Cardiac muscle cell (in vitro differentiated cells and primary cell): ENCODE measurements at regions not wholly inside any gene's neighbourhood (a gene's known extent, or its start where the extent isn't known, plus 50 kb on each side); places are given as distances from the start of the nearest gene placed in this dataset.

Source experiments
- DNase-seq, 2 donors: peaks; one replicate each; pipeline versions ENCODE4 v3.0.0 to v3.0.0-alpha.2; 2010 to 2017; ENCODE audit warnings: low read depth in 1 of 2, low spot score in 1 of 2
- H3K27ac ChIP-seq: fragments of 200-600 bp; sonication (generic); 2 replicates; pipeline ENCODE4 v1.5.1; 2016
- H3K27me3 ChIP-seq: fragments of 200-600 bp; sonication (generic); 2 replicates; pipeline ENCODE4 v1.6.0; 2016; ENCODE audit warnings: control low read depth
- H3K36me3 ChIP-seq: fragments of 200-600 bp; sonication (generic); 2 replicates; pipeline ENCODE4 v1.5.1; 2016; ENCODE audit warnings: control low read depth
- H3K4me1 ChIP-seq: fragments of 200-600 bp; sonication (generic); 2 replicates; pipeline ENCODE4 v1.8.1; 2017; ENCODE audit warnings: low read depth, mild to moderate bottlenecking, mixed run types
- H3K4me3 ChIP-seq: fragments of 200-600 bp; sonication (generic); 2 replicates; pipeline ENCODE4 v1.5.1; 2016; ENCODE audit warnings: mild to moderate bottlenecking
- H3K9me3 ChIP-seq: fragments of 200-600 bp; sonication (generic); 2 replicates; pipeline ENCODE4 v1.5.1; 2017; ENCODE audit warnings: low read depth, mild to moderate bottlenecking, control low read depth
- CTCF ChIP-seq: IDR thresholded peaks from 2 replicates; pipeline ENCODE4 v1.5.1; 2012; ENCODE audit warnings: low read depth, mild to moderate bottlenecking, low read length

GRCh38 chr20:12717061-12717460, 291.7 kb upstream of the SPTLC3 start:
- H3K9me3 ChIP-seq, result no peaks in the 10 kb centered on the region
- H3K4me1 ChIP-seq, result no peaks in the 10 kb centered on the region
- TF ChIP-seq CTCF, result no peak
- H3K27me3 ChIP-seq, result no peaks in the 10 kb centered on the region
- H3K4me3 ChIP-seq, result no peak overlapping the region
- DNase-seq, result no peak
- H3K36me3 ChIP-seq, result no peaks in the 10 kb centered on the region
- no peak overlapping the region for H3K27ac ChIP-seq

GRCh38 chr20:12718619-12719018, 290.2 kb upstream of the SPTLC3 start:
- H3K4me3 ChIP-seq, result no peak overlapping the region
- no peaks in the 10 kb centered on the region for H3K4me1 ChIP-seq
- TF ChIP-seq CTCF, result no peak
- H3K36me3 ChIP-seq, result no peaks in the 10 kb centered on the region
- no peaks in the 10 kb centered on the region for H3K27me3 ChIP-seq
- H3K9me3 ChIP-seq, result no peaks in the 10 kb centered on the region
- DNase-seq, result no peak
- no peak overlapping the region for H3K27ac ChIP-seq

- no peak for TF ChIP-seq CTCF
- H3K36me3 ChIP-seq, result no peaks in the 10 kb centered on the region
- H3K4me3 ChIP-seq, result no peak overlapping the region
- H3K27me3 ChIP-seq, result no peaks in the 10 kb centered on the region
- no peaks in the 10 kb centered on the region for H3K4me1 ChIP-seq
- DNase-seq, result no peak
- H3K9me3 ChIP-seq, result no peaks in the 10 kb centered on the region
- no peak overlapping the region for H3K27ac ChIP-seq
Measured at GRCh38 chr20:12721636-12722035, 287.1 kb upstream of the SPTLC3 start.

- H3K27ac ChIP-seq, result no peak overlapping the region
- no peaks in the 10 kb centered on the region for H3K27me3 ChIP-seq
- TF ChIP-seq CTCF, result no peak
- H3K4me3 ChIP-seq, result no peak overlapping the region
- H3K36me3 ChIP-seq, result no peaks in the 10 kb centered on the region
- DNase-seq, result no peak
- H3K9me3 ChIP-seq, result no peaks in the 10 kb centered on the region
- H3K4me1 ChIP-seq, result no peaks in the 10 kb centered on the region
Measured at GRCh38 chr20:12722091-12722490, 286.7 kb upstream of the SPTLC3 start.

GRCh38 chr20:12723811-12724210, 285.0 kb upstream of the SPTLC3 start:
- DNase-seq, result no peak
- Histone ChIP-seq H3K4me1 (peaks cover 4% of the 10 kb centered on the region), H3K4me3 (no peak overlapping the region), H3K9me3 (no peaks in the 10 kb centered on the region), H3K36me3 (no peaks in the 10 kb centered on the region), H3K27ac (no peak overlapping the region), H3K27me3 (no peaks in the 10 kb centered on the region)
- TF ChIP-seq CTCF, result no peak

GRCh38 chr20:12728782-12729181, 280.0 kb upstream of the SPTLC3 start:
- no peak for DNase-seq
- no peak for TF ChIP-seq CTCF
- no peak overlapping the region for H3K27ac ChIP-seq
- H3K9me3 ChIP-seq, result no peaks in the 10 kb centered on the region
- H3K36me3 ChIP-seq, result no peaks in the 10 kb centered on the region
- no peaks in the 10 kb centered on the region for H3K27me3 ChIP-seq
- peaks cover 6% of the 10 kb centered on the region for H3K4me1 ChIP-seq
- no peak overlapping the region for H3K4me3 ChIP-seq
